Spleen (tissue), 7 donors: ENCODE measurements at regions not wholly inside any gene's neighbourhood (a gene's known extent, or its start where the extent isn't known, plus 50 kb on each side); places are given as distances from the start of the nearest gene placed in this dataset.

Experiments
- POLR2A ChIP-seq, 3 donors: fragments of 450-650 bp; IDR thresholded peaks; one replicate each; pipeline ENCODE4 v1.5.1; 2017; ENCODE audit warnings: antibody characterized with exemption in 3 of 3, mild to moderate bottlenecking in 1 of 3
- POLR2AphosphoS5 ChIP-seq, 3 donors: sonication (generic); formaldehyde crosslinking; IDR thresholded peaks; one replicate each; pipeline ENCODE4 v1.5.1; 2017; ENCODE audit warnings: antibody characterized with exemption in 3 of 3
- TF ChIP-seq, protein P1 (sequence below), 11 experiments: fragments of 200-600 bp in 7 of 11; fragments of 450-650 bp in 4 of 11; sonication (generic) in 4 of 11; IDR thresholded peaks in 8 of 11; conservative IDR thresholded peaks in 3 of 11; 1 replicate in 7 of 11; 2 replicates in 4 of 11; pipeline versions ENCODE4 v1.4.0 to v1.8.0; 2016 to 2021; ENCODE audit warnings: antibody characterized with exemption in 11 of 11, inconsistent platforms in 4 of 11, mild to moderate bottlenecking in 1 of 11
- donor health status: DM: no; HTN: no; CAD: no; lungs with moderate emphysema.
- donor health status: DM: no; HTN: no; CAD: no.
- donor health status: DM: no; HTN: no; CAD: no.

GRCh38 chr10:88211230-88211629 is 347.8 kb downstream of the PTEN start:
- TF ChIP-seq, protein P1, sequence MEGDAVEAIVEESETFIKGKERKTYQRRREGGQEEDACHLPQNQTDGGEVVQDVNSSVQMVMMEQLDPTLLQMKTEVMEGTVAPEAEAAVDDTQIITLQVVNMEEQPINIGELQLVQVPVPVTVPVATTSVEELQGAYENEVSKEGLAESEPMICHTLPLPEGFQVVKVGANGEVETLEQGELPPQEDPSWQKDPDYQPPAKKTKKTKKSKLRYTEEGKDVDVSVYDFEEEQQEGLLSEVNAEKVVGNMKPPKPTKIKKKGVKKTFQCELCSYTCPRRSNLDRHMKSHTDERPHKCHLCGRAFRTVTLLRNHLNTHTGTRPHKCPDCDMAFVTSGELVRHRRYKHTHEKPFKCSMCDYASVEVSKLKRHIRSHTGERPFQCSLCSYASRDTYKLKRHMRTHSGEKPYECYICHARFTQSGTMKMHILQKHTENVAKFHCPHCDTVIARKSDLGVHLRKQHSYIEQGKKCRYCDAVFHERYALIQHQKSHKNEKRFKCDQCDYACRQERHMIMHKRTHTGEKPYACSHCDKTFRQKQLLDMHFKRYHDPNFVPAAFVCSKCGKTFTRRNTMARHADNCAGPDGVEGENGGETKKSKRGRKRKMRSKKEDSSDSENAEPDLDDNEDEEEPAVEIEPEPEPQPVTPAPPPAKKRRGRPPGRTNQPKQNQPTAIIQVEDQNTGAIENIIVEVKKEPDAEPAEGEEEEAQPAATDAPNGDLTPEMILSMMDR (IDR thresholded peaks at IDR 0.05 in 8 of 11, conservative IDR thresholded peaks at IDR 0.05 in 3 of 11): no peak
- TF ChIP-seq POLR2AphosphoS5 (IDR thresholded peaks at IDR 0.05) (no peak), POLR2A (IDR thresholded peaks at IDR 0.05) (no peak)
